ENCODE measurements at regions not wholly inside any gene's neighbourhood (a gene's known extent, or its start where the extent isn't known, plus 50 kb on each side); places are given as distances from the start of the nearest gene placed in this dataset.

- TF ChIP-seq CTCF (IDR thresholded peaks at IDR 0.05) (no peak), EP300 (IDR thresholded peaks at IDR 0.05) (no peak), POLR2AphosphoS5 (IDR thresholded peaks at IDR 0.05) (no peak), POLR2A (IDR thresholded peaks at IDR 0.05; ENCODE audit: low read depth) (no peak)
Observed at GRCh38 chr4:87912164-87913004, 63.1 kb upstream of the SPP1 start.
